Putamen (tissue), 1 donor: ENCODE measurements at regions not wholly inside any gene's neighbourhood (a gene's known extent, or its start where the extent isn't known, plus 50 kb on each side); places are given as distances from the start of the nearest gene placed in this dataset.

Source experiments
- DNase-seq: peaks from one replicate; pipeline ENCODE4 v3.0.0-alpha.2; 2016; ENCODE audit warnings: low spot score

GRCh38 chr14:62087191-62087590 is 325.0 kb downstream of the SNAPC1 start:
- DNase-seq = no peak

DNA sequence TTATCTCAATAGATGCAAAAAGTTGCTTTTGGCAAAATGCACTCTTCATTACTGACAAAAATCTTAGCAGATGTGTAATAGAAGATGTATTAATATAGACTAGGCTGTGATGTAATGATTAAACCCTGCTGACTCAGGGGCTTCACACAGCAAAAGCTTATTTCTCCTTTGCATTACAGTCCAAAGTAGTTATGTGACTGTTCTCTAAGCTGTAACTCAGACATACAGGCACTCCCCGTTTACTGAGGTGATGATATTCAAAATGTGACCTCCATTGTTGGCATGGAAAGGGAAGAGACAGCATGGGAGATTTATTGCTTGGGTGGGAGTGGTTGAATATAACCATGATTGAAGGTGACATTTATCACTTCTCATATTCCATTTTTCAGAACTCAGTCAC is 331.5 kb downstream of the SNAPC1 start:
- no peak for DNase-seq

- DNase-seq = no peak
Measured at GRCh38 chr14:62097072-62097471, 334.9 kb downstream of the SNAPC1 start.

GRCh38 chr14:62097824-62098223 is 335.6 kb downstream of the SNAPC1 start:
- no peak for DNase-seq

DNA sequence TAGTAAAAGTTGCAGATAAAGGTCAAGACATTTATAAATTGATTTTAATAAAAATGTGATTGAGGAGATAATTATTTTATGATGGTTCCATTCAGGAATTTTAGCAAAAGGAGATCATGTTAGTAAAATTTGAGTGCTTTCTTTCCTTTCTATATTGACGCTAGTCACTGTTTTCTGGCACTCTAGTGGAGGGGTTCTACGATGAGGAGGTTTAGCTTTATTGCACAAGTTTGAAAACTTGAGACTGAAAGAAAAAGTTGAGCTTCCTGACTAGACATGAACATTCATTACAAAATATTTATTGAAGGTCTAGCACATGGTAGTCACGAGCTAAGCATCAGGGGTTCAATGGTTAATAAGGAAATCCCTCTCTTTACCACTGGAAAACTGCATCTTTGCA is 336.1 kb downstream of the SNAPC1 start:
- DNase-seq = no peak

DNA sequence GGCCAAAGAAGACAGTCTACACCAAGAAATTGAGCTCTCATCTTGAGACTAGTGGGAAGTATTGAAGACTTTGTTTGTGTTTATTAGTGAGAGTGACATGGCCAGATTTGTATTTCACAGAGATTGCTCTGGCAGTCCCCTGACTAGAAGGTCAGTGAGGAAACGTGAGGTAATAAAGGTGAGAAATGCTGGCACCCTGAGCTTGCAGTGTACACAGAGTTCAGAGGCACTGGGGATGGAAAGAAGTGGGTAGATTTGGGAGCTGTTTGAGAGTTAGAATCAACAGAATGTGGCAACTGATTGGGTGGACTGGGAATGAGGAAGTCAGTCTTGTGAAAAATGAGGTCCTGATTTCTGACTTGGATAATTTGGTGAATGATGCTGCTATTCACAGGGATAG is 336.9 kb downstream of the SNAPC1 start:
- DNase-seq = no peak

GRCh38 chr14:62101189-62101588 is 339.0 kb downstream of the SNAPC1 start:
- DNase-seq = no peak

- peak; percentile 29 for DNase-seq
Measured at GRCh38 chr14:62101673-62102348, 339.6 kb downstream of the SNAPC1 start.

- no peak for DNase-seq
Measured at GRCh38 chr14:62102349-62102725, 340.1 kb downstream of the SNAPC1 start.

DNA sequence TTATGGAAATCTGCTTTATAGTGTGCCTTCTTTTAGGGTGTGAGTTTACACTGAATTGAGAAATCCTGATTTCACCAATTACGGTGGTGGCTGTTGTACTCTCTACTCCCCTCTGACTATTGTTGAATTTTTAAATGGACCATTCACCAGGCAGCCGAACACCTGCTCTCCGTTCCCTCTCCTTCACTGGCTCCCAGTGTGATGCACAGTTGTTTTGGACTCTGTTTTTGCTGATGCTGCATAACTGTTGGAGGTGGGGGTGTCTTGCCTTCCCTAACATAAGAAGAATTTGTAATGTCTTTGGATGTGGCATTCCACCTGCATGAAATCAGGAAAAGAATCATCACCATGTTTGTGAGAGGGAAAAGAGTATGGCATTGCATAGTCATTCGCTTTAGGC is 341.2 kb downstream of the SNAPC1 start:
- DNase-seq = no peak

- no peak for DNase-seq
Measured at GRCh38 chr14:62110941-62111340, 348.7 kb downstream of the SNAPC1 start.

GRCh38 chr14:62117010-62117750 is 355.0 kb downstream of the SNAPC1 start:
- DNase-seq = peak; percentile 88

- DNase-seq = no peak
Measured at GRCh38 chr14:62117751-62118105, 355.5 kb downstream of the SNAPC1 start.

DNA sequence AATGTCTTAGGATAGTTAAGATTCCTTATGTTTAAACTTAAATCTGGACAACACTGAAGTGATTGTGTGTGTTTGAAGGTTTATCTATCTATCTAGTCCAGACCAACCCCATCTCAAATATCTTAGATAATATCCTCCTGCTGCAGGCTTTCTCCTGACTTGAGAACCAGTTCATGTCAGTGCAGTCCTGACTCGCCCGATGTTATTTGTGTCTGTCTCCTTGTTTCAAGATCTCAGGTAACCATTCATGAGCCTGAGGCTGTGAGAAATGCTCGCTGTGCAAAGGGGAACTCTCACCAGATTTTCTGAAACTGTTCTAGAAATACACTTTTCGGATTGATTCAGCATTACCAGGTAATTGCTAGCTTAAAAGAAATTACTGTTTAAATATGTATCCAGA is 356.2 kb downstream of the SNAPC1 start:
- DNase-seq = no peak

DNA sequence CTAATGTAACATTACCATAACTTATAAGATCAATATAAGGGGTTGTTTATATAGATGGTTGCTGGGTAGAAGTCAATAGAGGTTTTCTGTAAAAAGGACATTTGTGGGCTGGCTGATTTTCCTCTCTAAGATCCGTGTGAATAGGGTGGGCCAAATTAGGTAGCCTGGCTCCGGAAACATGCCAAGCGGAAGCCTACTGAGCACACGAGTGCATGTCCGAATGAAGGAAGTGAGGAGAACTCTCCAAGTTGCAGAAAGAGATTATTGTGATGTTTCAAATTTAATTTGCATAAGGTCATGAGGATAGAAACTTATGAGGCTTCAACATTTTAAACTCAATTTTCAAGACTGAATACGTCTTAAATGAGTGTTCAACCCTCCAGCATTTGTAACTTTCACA is 356.7 kb downstream of the SNAPC1 start:
- no peak for DNase-seq

- DNase-seq = no peak
Measured at GRCh38 chr14:62123961-62124360, 361.7 kb downstream of the SNAPC1 start.

DNA sequence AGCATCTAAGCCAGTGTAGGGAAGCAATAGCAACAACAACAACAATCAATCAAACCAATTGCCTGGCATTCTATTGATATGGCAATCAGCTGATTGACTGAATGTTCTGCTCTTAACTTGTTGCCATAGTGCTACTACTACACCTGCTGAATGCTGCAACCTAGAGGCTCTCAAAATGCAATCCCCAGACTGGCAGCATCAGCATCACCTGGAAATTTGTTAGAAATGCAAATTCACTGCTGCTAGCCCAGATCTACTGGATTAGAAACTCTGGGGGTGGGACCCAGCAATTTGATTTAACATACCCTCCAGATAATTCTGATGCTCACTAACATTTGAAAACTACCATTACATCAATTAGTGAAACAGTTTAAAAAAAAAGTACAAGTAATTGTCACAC is 363.6 kb downstream of the SNAPC1 start:
- DNase-seq = no peak

DNA sequence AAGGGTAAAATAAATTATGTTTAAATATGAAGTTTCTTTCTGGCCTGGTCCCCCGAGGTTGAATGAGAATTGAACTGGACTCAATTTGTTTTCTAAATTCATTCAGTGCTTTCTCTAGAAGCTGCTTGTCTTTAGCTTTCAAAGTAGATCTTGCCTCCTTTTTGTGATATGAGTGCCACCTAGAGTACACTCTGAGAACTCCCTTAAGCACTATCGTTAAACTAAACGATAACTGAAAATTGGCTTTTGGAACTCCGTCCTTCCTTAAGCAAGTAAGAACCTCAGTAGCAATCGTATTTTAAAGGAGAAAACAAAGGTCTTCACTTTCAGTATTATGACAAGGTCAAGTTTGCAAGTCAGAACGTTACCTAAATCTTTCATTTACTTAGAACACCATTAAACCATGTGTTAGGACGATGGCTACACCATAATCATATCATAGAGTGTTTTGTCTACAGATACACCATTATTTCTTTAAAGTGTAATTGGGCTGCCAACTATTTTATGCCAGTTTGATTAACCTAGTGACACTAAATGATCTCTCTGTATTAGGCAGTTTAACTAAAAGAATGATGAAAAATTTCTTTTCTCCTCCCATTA is 364.8 kb downstream of the SNAPC1 start:
- peak; percentile 61 for DNase-seq

DNA sequence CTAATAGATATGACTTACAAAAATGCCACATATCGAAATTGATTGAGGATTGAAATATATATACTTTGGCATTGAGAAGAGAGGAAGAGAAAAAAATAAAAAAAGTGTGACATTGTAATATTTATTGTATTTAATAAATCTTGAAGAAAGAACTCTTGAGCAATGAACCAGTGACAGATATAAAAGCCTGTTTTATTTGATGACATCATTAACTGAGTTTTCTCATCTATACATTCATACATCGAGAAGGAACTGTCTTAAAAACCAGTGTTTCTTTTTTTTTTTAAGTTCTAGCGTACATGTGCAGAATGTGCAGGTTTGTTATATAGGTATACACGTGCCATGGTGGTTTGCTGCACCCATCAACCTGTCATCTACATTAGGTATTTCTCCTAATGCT is 368.2 kb downstream of the SNAPC1 start:
- DNase-seq = no peak

GRCh38 chr14:62133776-62134550 is 371.7 kb downstream of the SNAPC1 start:
- no peak for DNase-seq

- no peak for DNase-seq
Measured at GRCh38 chr14:62138593-62138992, 376.4 kb downstream of the SNAPC1 start.

GRCh38 chr14:62141139-62141538 is 378.9 kb downstream of the SNAPC1 start:
- no peak for DNase-seq

DNA sequence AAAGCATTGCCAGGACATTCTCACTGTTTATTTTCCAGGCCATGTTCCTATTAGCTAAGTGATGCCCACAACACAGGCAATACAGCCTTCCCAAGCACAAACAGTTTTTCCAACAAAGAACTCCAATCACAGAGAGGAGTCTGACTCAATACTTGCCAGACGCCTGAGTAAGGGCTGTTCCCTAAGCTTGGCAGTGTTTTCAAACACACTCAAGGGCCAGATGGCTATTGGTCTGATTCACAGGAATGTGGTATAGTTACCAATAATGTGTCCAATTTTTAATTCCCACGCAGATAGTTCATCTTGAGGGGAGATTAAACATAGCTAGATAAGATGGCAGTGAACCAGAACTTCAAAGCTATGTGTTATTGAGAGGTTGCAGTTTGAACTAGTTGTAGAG is 381.0 kb downstream of the SNAPC1 start:
- DNase-seq = no peak
